Keratinocyte (primary cell): ENCODE measurements at regions not wholly inside any gene's neighbourhood (a gene's known extent, or its start where the extent isn't known, plus 50 kb on each side); places are given as distances from the start of the nearest gene placed in this dataset.

Experiments used
- CTCF ChIP-seq, 3 experiments: IDR thresholded peaks in 1 of 3; conservative IDR thresholded peaks in 1 of 3; optimal IDR thresholded peaks in 1 of 3; 2 replicates in 2 of 3; 3 replicates in 1 of 3; pipeline versions ENCODE3 to v1.5.1; 2011; ENCODE audit warnings: low read length in 3 of 3, mild to moderate bottlenecking in 3 of 3, moderate library complexity in 2 of 3, control low read depth in 1 of 3, inconsistent platforms in 1 of 3; ENCODE audit not compliant: insufficient read depth in 2 of 3; ENCODE audit errors: extremely low read depth in 1 of 3
- EZH2 ChIP-seq: IDR thresholded peaks from one replicate; pipeline ENCODE4 v1.6.1; 2012; ENCODE audit warnings: inconsistent platforms, mild to moderate bottlenecking, low read length, moderate library complexity

DNA sequence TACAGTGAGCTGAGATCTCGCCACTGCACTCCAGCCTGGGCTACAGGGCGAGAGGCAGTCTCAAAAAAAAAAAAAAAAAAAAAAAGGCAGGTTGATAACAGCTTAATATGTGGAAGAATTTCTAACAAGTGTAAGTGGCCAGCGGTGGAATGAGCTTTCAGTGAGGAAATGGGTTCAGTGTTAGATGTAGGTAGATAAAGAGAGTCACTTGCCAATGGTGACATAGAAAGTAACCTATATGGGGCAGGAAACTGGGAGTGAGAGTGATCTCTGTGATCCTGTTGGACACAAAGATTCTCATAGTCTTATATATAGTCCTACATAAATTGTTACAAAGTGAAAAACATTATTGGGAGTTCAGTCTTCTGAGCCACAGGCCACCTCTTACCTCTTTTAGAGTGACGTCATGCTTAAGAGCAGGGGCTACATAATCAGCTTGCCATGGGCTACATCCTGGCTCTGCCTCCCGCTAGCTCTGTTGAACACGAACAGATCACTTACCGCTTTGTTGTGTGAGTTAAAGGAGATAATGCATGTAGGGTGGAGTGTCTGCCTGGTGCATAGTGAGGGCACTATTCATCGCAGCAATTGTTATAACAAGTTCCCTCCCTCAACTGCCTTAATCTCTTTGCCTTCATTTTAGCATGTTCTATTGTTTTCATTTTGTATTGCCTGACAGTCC lies 110.2 kb upstream of the ELAC2 start:
- TF ChIP-seq CTCF (optimal IDR thresholded peaks at IDR 0.05 in 1 of 3, IDR thresholded peaks at IDR 0.05 in 1 of 3, conservative IDR thresholded peaks at IDR 0.05 in 1 of 3; ENCODE audit: extremely low read depth in 1 of 3, insufficient read depth in 2 of 3, low read length in 3 of 3) = no peak
- no peak for TF ChIP-seq EZH2
